ENCODE measurements at regions not wholly inside any gene's neighbourhood (a gene's known extent, or its start where the extent isn't known, plus 50 kb on each side); places are given as distances from the start of the nearest gene placed in this dataset.

GRCh38 chr6:41455410-41455809 lies 90.8 kb upstream of the FOXP4 start:
- TF ChIP-seq POLR2AphosphoS5 (IDR thresholded peaks at IDR 0.05; ENCODE audit: borderline replicate concordance, low read depth, low read length): no peak
- TF ChIP-seq EZH2 (IDR thresholded peaks at IDR 0.05): no peak
